GM18517 (cell line): ENCODE measurements at regions not wholly inside any gene's neighbourhood (a gene's known extent, or its start where the extent isn't known, plus 50 kb on each side); places are given as distances from the start of the nearest gene placed in this dataset.

Experiments used
- ATAC-seq: cut with Tn5 transposase; IDR thresholded peaks from one replicate; pipeline ENCODE4 v1.9.1; 2021; ENCODE audit warnings: mild to moderate bottlenecking, moderate library complexity; ENCODE audit not compliant: unreplicated experiment

GRCh38 chr2:65714866-65715265 is 282.5 kb upstream of the SPRED2 start:
- no peak for ATAC-seq

DNA sequence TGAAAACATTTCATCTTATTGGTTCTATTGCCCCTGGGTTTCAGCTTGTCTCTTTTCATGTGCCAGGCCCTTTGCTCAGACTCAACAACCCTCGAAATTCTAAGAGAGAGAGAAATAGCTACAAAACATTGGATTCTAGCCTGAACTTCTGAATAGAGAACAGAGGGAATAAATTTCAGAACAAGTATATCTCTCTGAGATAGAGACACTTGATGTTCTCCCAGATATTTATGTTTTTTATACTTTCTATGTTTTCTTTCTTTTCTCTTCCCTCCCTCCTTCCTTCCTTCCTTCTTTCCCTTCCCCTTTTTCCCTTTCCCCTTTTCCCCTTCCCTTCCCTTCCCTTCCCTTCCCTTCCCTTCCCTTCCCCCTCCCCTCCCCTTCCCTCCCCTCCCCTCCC is 279.5 kb upstream of the SPRED2 start:
- ATAC-seq, result no peak

DNA sequence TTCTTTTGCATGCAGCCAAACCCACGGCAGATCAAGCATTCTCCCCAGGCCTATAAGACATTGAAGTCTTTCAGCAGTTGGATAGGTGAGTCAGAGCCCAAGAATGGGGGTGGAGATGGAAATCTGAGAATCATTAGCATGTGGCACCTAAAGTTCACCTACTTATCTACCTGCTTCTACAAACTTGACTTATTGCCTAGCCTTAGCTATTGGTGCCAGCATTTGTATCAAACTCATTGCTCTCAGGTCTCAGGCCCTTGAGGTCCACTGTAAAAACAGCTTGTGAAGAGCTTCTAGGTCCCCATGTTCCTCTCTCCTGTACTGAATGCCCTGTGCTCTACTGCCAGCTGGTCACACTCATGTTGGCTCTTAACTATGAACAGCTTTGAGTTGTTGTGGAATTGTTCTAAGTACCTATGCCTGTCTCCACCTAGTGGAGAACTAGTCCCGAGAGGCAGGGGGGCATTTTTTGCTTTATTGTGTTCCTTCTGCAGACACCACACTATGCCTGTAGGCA is 278.4 kb upstream of the SPRED2 start:
- no peak for ATAC-seq

DNA sequence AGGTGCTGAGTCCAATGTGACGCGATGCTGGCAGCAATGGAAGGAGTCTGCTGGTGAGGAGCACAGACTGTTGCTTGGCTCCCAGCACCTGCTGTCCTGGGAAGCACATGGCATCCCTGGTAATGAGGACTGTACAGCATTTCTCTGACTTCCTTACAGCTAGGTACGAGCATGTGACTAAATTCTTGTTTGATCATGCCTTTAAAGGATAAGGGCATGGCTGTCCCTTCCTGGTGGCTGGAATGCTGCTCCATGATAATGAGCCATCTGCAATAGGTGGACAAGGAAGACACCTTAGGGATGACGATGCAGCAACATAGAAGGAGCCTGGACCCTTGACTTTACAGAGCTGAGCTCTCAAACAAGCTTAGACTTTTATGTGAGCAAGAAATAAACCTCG is 278.0 kb upstream of the SPRED2 start:
- ATAC-seq, result no peak

DNA sequence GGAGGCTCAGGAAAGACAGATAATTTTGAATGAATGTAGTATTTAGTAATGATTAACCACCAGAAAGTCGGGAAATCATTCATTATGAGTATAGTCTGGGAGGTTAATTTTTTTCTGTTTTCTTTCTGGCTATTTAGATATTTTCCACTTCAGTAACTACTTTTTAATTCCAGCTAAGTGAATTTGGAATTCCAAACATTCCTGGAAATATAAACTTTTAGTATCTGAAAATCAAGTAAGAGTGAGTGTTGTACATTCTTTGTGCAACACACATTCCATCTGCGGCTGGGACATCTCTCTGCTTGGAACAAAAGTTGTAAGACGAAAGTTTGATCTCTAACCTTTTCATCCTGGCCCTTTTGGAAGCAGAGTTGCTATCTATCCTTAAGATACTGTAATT is 275.7 kb upstream of the SPRED2 start:
- no peak for ATAC-seq

DNA sequence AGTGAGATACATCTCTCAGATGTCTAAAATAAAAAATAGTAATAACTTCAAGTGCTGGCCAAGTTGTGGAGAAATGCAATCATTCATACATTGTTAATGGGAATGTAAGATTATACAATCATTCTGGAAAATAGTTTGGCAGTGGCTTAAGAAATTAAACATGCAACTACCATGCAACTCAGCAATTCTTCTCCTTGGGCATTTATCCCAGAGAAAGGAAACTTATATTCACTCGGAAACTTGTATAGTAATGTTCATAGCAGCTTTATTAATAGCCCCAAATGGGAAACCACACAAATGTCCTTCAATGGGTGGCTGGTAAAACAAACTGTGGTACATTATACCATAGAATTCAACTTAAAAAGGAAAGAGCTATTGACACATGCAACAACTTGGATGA is 274.0 kb upstream of the SPRED2 start:
- no peak for ATAC-seq

DNA sequence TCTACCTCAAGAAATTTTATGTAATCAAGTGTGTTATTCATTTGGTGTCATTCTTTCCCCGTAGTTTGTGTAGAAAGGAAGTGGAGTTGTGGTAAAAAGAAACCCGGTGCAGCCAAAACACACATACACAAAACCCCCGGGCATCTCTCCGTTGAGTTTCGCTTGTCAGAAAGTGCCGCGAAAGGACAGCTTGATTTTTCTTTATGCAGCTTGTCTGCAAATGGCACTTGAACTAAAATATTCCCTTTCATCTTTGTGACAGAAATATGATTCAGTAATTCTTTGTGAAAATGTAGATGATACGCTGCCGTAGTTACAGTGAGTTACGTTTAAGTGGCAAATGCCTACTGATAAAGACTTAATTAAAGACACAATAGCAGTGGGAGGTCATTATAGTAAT is 268.8 kb upstream of the SPRED2 start:
- no peak for ATAC-seq

- no peak for ATAC-seq
These were observed 268.3 kb upstream of the SPRED2 start for GRCh38 chr2:65700720-65701119.

GRCh38 chr2:65700004-65700651 is 267.7 kb upstream of the SPRED2 start:
- no peak for ATAC-seq

DNA sequence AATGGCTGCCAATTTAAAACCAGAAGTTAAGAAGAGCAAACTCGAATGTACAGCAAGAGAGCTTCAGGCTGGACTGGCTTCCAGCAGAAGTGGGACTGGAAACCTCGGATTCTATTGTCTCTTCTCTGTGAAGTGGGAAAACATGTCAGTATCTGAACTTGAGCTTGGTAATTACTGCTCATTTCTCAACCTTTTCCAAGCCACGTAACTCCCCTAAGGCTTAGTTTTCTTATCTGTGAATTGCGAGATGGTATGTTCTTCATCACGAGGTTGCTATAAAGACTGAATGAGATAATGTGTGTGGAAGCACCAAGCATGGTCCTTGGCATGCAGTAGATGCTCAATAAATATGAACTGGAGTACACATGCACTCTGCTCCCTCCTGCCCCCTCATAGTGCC is 259.4 kb upstream of the SPRED2 start:
- no peak for ATAC-seq

DNA sequence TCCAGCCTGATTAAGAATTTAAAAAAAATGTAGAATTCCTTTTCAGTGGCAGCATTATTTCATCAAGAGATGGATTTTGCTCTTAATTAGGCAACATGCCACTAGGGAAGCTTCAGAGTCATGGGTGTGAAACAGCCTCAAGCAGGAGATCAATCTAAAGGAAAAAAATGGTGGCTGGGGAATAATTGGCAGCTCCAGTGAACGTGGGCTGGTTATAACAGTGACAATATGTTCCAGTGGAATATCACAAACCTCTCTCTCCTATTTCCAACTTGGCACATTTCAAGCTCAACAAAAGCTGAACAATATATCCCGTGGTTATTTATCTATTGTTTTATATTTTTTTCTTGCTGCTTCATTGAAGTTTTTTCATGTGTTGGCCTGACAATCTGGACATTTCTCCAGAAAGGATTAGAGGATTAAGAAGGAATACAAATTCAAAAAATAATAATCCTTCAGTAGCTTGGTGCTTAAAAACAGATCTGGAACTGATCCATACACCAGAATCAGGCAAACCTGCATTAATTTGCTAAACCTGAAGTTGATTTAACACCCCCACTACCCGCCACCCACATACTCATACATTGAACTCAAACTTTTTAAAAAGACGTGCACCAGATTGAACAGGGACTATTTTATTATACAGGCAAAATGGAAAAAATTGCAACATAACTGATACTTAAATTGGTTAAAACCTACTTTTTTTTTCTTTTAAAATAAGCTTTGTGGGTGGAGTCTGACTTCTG is 255.9 kb upstream of the SPRED2 start:
- ATAC-seq, result no peak

GRCh38 chr2:65687614-65688013 is 255.2 kb upstream of the SPRED2 start:
- ATAC-seq, result no peak

DNA sequence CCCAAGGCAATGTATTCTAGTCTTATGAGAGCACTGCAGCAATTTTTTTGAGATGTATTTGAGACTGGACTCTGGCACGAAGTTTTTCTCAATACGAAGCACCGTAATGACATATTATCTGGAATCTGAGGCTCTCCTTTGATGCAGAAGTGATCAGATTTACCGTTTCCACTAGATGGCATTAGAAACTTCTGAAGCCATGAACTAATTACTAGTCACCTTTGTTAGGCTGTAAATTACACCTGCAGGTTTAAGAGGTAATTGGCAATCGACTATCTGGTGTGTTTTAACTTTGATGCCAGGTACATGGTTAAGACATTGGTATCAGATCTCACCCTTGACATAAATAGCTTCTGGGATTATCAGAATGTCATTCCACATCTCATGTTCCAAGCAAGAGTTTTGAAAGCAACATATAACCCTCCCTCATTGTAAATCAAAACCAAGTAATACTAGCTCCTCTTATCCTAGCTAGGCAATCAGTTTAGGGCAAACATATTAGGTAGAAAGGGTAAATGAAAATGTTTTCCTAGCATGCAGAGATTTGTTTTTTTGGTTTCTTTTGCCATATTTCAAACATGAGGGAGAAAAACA is 254.6 kb upstream of the SPRED2 start:
- no peak for ATAC-seq

DNA sequence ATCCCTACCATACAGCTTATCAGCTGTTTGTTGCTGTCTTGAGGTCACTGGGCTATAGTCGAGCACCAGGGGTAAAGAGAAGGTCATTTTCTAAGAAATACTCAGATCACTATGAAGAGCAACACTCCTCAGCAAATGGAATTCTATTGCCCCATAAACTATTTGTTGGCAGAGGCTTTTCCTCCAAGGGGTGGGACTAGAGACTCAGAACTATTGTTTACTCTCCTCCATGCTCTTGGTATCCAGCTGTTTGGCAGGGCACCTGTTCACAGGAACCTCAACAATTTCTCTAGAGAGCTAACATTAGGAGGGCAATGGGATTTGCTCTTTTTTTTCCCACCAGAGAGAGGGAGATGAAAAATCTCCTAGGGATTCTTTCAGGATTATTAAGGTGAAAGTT is 249.1 kb upstream of the SPRED2 start:
- no peak for ATAC-seq

GRCh38 chr2:65678779-65679391 is 246.5 kb upstream of the SPRED2 start:
- ATAC-seq, result no peak

- no peak for ATAC-seq
These were observed 243.0 kb upstream of the SPRED2 start for GRCh38 chr2:65675350-65675749.

- ATAC-seq, result no peak
These were observed 239.4 kb upstream of the SPRED2 start for GRCh38 chr2:65671670-65672242.

DNA sequence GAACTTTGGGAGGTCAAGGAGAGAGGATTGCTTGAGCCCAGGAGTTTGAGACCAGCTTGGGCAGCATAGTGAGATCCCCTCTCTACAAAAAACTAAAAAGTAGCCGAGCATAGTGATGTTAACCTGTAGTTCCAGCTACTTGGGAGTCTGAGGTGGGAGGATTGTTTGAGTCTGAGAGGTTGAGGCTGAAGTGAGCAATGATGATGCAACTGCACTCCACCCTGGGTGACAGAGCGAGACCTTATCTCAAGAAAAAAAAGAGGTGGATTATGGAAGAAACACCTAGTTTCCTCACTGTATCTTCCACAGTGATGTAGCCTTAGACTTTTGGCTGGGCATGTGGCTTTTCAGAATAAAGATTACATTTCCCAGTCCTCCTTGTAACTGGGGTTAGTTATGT is 237.2 kb upstream of the SPRED2 start:
- no peak for ATAC-seq

GRCh38 chr2:65668744-65669143 is 236.3 kb upstream of the SPRED2 start:
- ATAC-seq, result no peak

GRCh38 chr2:65666156-65666725 is 233.8 kb upstream of the SPRED2 start:
- peak; percentile 99 for ATAC-seq

- ATAC-seq, result no peak
These were observed 232.5 kb upstream of the SPRED2 start for GRCh38 chr2:65664931-65665330.
